Sigmoid colon (tissue), 4 donors: ENCODE measurements at regions not wholly inside any gene's neighbourhood (a gene's known extent, or its start where the extent isn't known, plus 50 kb on each side); places are given as distances from the start of the nearest gene placed in this dataset.

ENCODE experiments used
- CTCF ChIP-seq, 4 experiments: fragments of 450-650 bp in 3 of 4; fragments of 200-600 bp in 1 of 4; IDR thresholded peaks; one replicate each; pipeline ENCODE4 v1.5.1; 2016 to 2019; ENCODE audit warnings: antibody characterized with exemption in 4 of 4, mild to moderate bottlenecking in 3 of 4, moderate library complexity in 2 of 4
- EP300 ChIP-seq, 4 donors: sonication (generic); formaldehyde crosslinking; IDR thresholded peaks; one replicate each; pipeline ENCODE4 v1.6.1; 2017; ENCODE audit warnings: antibody characterized with exemption in 4 of 4
- POLR2A ChIP-seq, 2 donors: fragments of 450-650 bp; IDR thresholded peaks; one replicate each; pipeline ENCODE4 v1.6.1; 2016; ENCODE audit warnings: antibody characterized with exemption in 2 of 2, mild to moderate bottlenecking in 2 of 2, moderate library complexity in 2 of 2
- POLR2AphosphoS5 ChIP-seq, 4 donors: sonication (generic); formaldehyde crosslinking; IDR thresholded peaks; one replicate each; pipeline ENCODE4 v1.6.1; 2017; ENCODE audit warnings: antibody characterized with exemption in 4 of 4

- TF ChIP-seq CTCF (IDR thresholded peaks at IDR 0.05) (no peak), POLR2A (IDR thresholded peaks at IDR 0.05) (no peak), POLR2AphosphoS5 (IDR thresholded peaks at IDR 0.05) (no peak), EP300 (IDR thresholded peaks at IDR 0.05) (no peak)
Observed at GRCh38 chr3:170759511-170760173, 110.4 kb downstream of the RPL22L1 start.
